Activated CD4-positive, alpha-beta T cell treated with anti-CD3 and anti-CD28 coated beads, Interleukin-10, Interleukin-2, amounts not matched to agents 100 ng/mL and 50 ng/mL, durations not matched to agents 16 hours and 8 hours (primary cell): ENCODE measurements at regions not wholly inside any gene's neighbourhood (a gene's known extent, or its start where the extent isn't known, plus 50 kb on each side); places are given as distances from the start of the nearest gene placed in this dataset.
"Not testable (repeated sequence)": the region's sequence is repeated elsewhere in the genome, so short reads cannot be mapped to it uniquely, and the experiment has no call there.

ENCODE experiments used
- DNase-seq: peaks from one replicate; pipeline ENCODE4 v3.0.0-alpha.2; 2020

GRCh38 chr6:121597654-121598053 is 162.2 kb downstream of the GJA1 start:
- no peak for DNase-seq

DNA sequence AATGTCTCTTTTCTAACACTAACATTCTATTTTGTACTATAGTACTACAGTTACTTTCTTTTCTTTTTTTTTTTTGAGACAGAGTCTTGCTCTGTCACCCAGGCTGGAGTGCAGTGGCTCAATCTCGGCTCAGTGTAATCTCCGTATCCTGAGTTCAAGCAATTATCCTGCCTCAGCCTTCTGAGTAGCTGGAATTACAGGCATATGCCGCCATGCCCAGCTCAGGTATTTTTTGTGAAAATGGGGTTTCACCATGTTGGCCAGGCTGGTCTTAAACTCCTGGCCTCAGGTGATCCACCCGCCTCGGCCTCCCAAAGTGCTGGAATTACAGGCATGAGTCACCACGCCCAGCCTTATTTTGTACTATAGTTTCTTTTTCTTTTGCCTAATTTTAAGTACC is 163.9 kb downstream of the GJA1 start:
- DNase-seq: not testable (repeated sequence)

DNA sequence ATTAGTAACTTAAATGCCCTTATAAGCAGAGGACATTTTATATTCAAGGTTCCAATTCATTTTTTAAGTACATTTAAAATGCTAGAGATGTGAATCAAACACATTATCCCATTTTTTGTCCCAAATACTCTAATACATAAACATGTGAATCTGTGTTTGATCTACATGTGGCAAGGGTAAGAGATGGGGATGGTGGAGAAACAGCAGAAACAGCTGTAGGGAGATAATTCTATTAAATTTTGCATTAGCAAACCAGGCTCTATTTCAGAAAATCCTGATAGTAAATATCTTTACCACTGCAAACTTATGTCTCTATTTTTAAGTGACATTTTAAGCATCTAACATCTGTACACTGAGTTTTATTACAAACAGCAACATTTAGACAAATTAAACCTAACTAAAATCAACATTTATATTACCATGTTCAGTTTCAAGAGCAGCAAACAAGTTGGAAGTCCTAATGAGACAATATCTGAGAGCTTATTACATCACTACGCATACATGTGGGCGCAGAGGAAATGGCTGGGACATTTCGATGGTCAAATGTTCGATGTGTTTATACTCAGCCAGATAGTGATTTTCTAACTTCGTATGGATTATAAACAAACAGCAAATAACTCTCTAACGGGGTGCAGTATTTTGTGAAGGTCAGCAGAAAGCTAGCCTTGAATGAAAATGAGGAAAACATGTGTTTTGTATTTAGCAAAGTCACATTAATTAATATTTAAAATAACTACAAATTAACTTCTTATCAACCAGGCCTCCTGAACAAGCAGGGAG is 165.1 kb downstream of the GJA1 start:
- DNase-seq: no peak

DNA sequence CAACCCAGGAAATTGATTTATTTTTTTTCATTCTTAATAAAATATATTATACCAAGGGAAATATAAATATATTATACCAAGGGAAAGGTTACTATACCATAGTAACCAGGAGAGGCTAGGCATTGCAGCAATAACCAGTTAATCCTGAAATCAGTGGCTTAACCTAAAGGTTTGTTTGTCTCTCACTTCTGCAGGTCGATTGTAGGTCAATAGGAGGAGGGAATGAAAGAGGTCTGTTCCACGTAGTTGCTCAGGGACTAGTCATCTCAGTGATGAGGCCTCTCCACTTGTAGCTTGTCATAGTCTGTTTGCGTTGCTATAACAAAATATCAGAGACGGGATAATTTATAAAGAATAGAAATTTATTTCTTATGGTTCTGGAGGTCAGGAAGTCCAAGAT is 168.0 kb downstream of the GJA1 start:
- DNase-seq: no peak

DNA sequence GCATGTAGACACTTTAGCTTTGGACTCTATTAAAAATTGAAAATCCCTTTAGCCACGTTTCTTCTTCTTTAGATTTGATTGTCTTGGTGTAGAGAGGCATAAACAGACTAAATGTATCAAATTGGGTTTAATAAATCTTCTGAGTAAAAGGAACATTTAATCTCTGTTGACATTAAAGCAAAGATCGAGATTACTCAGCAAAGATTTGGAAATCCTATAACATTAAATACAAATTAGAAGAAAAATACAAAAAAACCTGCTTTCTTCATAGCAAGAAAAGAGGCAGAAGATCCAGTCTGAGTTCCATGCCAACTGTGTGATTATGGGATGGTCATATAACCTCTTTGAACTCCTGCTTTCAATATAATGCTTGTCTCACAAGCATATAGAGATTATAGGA is 172.3 kb downstream of the GJA1 start:
- no peak for DNase-seq

DNA sequence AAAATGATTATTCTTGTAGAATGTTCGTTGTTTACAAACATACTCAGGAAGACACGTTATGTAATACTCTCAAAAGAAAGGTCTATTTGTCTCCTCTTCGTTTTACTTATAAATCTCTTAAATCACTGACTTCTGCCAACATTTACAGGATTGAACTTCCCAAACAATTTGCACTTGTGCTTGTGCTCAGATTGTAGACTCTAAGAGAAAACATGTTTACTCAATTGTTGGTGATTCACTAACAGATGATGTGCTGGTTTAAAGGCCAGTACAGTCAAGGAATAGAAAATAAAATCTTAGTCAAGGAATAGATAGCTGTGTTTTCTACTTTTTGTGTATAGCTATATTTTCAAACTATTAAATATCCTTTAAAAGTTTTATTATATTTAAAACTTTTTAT is 172.8 kb downstream of the GJA1 start:
- no peak for DNase-seq

DNA sequence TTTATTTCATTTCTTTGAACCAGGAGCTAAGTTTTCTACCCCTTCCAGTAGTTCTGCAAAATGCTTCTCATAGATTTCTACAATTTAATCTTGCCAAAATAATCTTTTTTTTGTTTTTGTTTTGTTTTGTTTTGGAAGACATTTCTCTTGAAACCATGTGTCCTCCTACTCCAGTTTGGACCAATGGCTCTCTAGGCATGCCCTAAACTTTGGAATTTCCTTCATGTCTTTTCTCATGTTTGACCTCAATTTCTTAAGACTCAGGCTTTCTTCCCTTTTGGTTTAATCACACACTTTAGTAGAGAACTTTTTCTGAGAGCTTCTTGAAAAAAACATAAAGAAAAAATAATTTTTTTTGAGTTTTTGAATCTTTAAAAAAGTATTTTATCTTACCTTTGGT is 173.8 kb downstream of the GJA1 start:
- DNase-seq: no peak

GRCh38 chr6:121612927-121613326 is 177.5 kb downstream of the GJA1 start:
- no peak for DNase-seq

- no peak for DNase-seq
These were observed 178.7 kb downstream of the GJA1 start for GRCh38 chr6:121614115-121614514.

GRCh38 chr6:121615493-121615892 is 180.0 kb downstream of the GJA1 start:
- no peak for DNase-seq

- no peak for DNase-seq
These were observed 181.0 kb downstream of the GJA1 start for GRCh38 chr6:121616406-121616805.

- no peak for DNase-seq
These were observed 181.9 kb downstream of the GJA1 start for GRCh38 chr6:121617388-121617787.

GRCh38 chr6:121619013-121619412 is 183.6 kb downstream of the GJA1 start:
- no peak for DNase-seq

DNA sequence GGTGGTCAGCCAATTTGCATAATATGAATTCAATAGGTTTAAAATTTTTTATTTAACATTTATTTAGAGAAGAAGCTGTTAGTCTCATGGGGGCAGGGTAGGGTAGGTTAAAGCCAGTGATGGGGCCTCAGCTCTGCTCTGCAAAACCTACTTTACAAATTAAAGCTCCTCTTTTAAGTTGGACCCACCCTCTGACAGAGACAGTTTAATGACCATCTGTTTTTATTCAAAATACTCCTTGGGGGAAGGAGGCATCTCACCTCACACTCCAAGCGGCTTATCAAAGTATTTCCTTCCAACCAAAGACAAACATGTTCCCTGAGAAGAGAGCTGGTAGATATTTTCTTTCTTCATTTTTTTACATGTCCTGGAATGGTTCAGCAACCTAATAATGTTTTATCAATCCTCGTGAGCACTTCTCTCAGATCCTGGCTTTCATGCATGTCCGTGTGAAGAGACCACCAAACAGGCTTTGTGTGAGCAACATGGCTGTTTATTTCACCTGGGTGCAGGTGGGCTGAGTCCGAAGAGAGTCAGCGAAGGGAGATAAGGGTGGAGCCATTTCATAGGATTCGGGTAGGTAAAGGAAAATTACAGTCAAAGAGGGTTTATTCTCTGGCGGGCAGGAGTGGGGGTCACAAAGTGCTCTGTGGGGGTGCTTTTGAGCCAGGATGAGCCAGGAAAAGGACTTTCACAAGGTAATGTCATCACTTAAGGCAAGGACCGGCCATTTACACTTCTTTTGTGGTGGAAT is 184.7 kb downstream of the GJA1 start:
- no peak for DNase-seq

DNA sequence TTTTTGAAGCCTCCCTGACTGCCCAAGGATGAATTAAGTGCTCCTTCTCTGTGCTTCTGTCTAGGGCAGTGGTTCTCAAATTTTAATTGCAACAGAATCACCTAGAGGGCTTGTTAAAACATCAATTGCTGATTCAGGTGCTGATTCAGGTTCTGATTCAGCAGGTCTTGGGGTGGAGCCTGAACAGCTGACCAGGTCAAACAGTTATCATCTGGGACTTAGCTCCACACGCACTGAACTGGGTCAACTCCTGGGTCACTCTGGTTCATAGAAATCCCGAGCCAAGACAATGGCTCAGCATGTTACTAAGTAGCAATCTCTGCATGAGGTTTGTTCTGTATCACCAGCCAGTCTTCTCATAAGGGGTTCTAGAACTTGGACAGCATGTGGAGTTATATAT is 192.3 kb downstream of the GJA1 start:
- no peak for DNase-seq

DNA sequence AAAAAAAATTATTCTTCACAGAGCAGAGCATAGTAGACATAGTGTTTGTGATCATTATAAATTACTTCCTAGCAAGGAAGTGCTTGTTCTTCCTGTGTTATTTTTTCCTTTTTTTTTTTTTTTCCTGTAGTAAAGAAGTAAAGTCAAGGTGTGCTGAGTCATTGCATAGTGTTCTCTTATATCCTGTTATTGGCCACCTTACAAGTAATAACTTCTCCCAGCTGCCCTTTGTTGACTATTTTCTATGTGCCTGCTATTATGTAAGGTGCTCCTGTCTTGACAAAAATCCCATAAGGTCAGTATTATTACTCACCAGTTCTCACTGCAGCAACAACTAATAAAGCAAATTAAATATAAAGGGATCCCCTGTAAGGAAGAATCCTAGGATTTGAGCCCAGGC is 195.3 kb downstream of the GJA1 start:
- no peak for DNase-seq

DNA sequence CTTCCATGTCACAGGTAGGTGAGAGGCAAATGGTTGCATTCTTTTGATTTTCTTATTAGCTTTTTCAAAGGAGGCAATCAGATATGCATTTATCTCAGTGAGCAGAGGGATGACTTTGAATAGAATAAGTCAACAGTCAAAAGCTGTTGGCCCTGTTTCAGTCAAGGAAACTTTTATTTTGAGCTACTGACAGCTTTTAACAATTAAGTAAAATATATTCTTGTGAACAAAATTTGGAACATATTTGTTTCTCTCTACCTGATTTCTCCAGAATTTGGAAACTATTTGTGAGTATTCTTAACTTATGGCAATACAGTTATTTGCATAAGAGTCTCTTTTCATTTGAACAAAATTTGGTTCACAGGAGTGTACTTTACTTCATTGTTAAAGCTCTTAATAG is 196.3 kb downstream of the GJA1 start:
- not testable (repeated sequence) for DNase-seq

DNA sequence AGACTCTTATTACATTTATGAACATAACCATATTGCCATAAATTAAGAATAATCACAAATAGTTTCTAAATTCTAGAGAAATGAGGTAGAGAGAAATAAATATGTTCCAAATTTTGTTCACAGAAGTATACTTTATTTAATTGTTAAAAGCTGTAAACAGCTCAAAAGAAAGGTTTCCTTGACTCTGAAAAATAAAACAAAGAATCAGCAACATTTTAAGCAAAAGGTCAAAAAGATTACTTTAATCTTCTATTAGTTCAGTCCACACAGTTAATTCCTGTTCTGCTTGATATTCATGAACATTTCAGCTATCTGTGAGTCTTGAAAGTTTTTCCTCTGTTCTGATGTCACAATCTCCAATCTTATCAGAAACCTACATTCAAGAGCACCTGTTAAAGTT is 197.9 kb downstream of the GJA1 start:
- no peak for DNase-seq

DNA sequence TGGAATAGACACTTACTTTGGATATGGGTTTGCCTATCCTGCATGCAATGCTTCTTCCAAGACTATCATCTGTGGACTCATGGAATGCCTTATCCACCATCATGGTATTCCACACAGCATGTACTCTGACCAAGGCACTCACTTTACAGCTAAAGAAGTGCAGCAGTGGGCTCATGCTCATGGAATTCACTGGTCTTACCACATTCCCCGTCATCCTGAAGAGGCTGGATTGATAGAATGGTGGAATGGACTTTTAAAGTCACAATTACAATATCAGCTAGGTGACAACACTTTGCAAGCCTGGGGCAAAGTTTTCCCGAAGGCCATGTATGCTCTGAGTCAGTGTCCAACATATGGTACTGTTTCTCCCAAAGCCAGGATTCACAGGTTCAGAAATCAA is 199.1 kb downstream of the GJA1 start:
- not testable (repeated sequence) for DNase-seq

GRCh38 chr6:121635355-121635754 is 199.9 kb downstream of the GJA1 start:
- DNase-seq: no peak

DNA sequence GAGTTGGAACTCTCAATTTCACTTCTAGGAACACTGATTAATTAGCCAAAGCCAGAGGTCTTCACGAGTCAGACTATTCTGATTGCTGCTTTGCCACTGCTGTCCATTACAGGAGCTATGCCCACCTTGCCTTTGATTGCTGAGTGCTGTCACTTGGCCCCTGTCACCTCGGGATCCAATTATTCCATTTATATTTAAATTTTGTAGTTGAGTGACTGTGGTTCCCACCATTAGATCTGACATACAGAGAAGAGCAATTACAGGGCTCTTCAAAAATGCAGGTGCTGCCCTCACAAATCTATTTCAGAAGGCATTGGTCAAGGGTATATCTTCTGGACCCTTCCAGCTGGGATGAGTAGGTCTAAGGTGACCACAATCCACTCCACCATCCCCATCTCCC is 200.8 kb downstream of the GJA1 start:
- DNase-seq: not testable (repeated sequence)

GRCh38 chr6:121639021-121639420 is 203.6 kb downstream of the GJA1 start:
- no peak for DNase-seq

- DNase-seq: no peak
These were observed 205.7 kb downstream of the GJA1 start for GRCh38 chr6:121641158-121641557.

DNA sequence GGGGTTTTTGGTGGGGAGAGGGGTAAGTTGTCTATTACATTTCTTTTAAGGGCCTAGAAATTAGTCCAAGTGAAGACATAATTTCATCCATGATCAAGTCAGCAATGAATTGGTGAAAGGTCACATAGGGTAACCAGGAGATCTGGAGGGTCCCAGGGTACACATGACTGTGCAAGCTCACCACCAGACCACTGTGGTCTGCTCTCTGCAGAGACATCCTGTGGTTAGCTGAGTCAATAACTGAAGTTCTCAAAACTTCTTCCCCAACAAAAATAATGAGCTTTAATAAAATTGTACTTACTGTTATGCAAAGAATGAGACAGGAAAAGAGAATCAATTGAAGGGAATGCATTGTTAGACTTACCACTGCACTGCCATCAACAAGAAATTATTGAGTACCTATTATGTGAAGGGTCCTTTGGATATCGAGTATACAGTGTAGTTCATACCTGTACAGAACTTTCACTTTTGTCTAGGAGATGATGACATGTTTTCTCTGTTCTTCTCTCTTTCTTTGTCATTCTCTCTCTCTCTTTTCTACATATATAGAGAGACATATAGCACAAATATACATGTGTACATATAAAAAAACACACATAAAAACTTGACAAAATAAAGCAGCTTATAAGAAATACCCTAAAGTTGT is 209.8 kb downstream of the GJA1 start:
- peak; percentile 1 for DNase-seq
